HCT116 (cell line): ENCODE measurements at regions not wholly inside any gene's neighbourhood (a gene's known extent, or its start where the extent isn't known, plus 50 kb on each side); places are given as distances from the start of the nearest gene placed in this dataset.

Experiments
- ATAC-seq: fragments of 200-7000 bp; cut with Tn5 transposase; 2 replicates; pipeline ENCODE4 v1.9.1; 2020; ENCODE audit warnings: mild to moderate bottlenecking, moderate library complexity
- BruUV-seq: library from RNA; stranded (reverse); fragments of 400-500 nt; replicated peaks from 2 replicates; lab custom pipeline; 2021; lab: Mats Ljungman, UMichigan
- CTCF ChIA-PET: fragments of 300-600 bp; sonication (Branson Sonifier 250); formaldehyde crosslinking; loops from one replicate; lab custom pipeline; 2021; ENCODE audit warnings: antibody characterized with exemption; lab: Charles Lee
- POLR2A ChIA-PET: fragments of 300-600, 350-600 bp; sonication (Branson Sonifier 250); formaldehyde crosslinking; loops from one replicate; lab custom pipeline; 2021; ENCODE audit warnings: antibody characterized with exemption; lab: Charles Lee
- RAD21 ChIA-PET, 2 experiments: fragments of 300-600 bp; sonication (Branson Sonifier 250); formaldehyde crosslinking; loops; one replicate each; lab custom pipeline; 2023; ENCODE audit warnings: low total read pairs in 2 of 2; ENCODE audit not compliant: uncharacterized antibody in 2 of 2, unreplicated experiment in 2 of 2, low non-redundant PET in 1 of 2; lab: Charles Lee
- DNase-seq: peaks from one replicate; pipeline ENCODE4 v3.0.0-alpha.2; 2010; ENCODE audit warnings: low read depth, low spot score
- H2AFZ ChIP-seq: fragments of 200-600 bp; shearing (Covaris generic), sonication (generic); 2 replicates; pipeline ENCODE4 v1.6.1; 2017; ENCODE audit warnings: low read depth, mixed run types, mixed read lengths, antibody characterized with exemption, low read length; ENCODE audit not compliant: poor library complexity, severe bottlenecking
- H3K27ac ChIP-seq: 2 replicates; pipeline ENCODE4 v1.5.1; 2012; ENCODE audit warnings: low read depth, low read length
- H3K27me3 ChIP-seq: fragments of 200-600 bp; sonication (generic); 2 replicates; pipeline ENCODE4 v1.6.1; 2016; ENCODE audit warnings: mixed run types, low read length, mixed read lengths; ENCODE audit not compliant: insufficient read depth
- H3K36me3 ChIP-seq, 2 experiments: fragments of 200-500 bp in 1 of 2; fragments of 200-600 bp in 1 of 2; sonication (Bioruptor generic) in 1 of 2; sonication (generic) in 1 of 2; 2 replicates each; pipeline versions ENCODE4 v1.5.1 to v1.6.1; 2014 to 2016; ENCODE audit warnings: low read length in 2 of 2, inconsistent platforms in 1 of 2, mixed read lengths in 1 of 2, mixed run types in 1 of 2; ENCODE audit not compliant: insufficient read depth in 2 of 2, control insufficient read depth in 1 of 2
- H3K4me1 ChIP-seq, 2 experiments: fragments of 200-600 bp in 1 of 2; sonication (generic) in 1 of 2; 2 replicates each; pipeline versions ENCODE4 v1.5.1 to v1.6.1; 2012 to 2017; ENCODE audit warnings: low read length in 2 of 2, inconsistent platforms in 1 of 2, mild to moderate bottlenecking in 1 of 2, mixed read lengths in 1 of 2, mixed run types in 1 of 2, moderate library complexity in 1 of 2; ENCODE audit not compliant: insufficient read depth in 2 of 2, control insufficient read depth in 1 of 2
- H3K4me2 ChIP-seq: fragments of 200-600 bp; sonication (generic); 2 replicates; pipeline ENCODE4 v1.6.1; 2017; ENCODE audit warnings: mixed run types, low read length, mixed read lengths
- H3K4me3 ChIP-seq, 2 experiments: fragments of 200-600 bp in 1 of 2; sonication (generic) in 1 of 2; replicated peaks in 1 of 2; 2 replicates each; pipeline ENCODE4 v1.5.1; 2011 to 2016; ENCODE audit warnings: low read length in 2 of 2, control low read depth in 1 of 2, low read depth in 1 of 2, mild to moderate bottlenecking in 1 of 2, mixed read lengths in 1 of 2, mixed run types in 1 of 2
- H3K79me2 ChIP-seq: fragments of 200-600 bp; sonication (generic); 2 replicates; pipeline ENCODE4 v1.6.1; 2017; ENCODE audit warnings: mild to moderate bottlenecking, mixed run types, low read length, moderate library complexity, mixed read lengths; ENCODE audit not compliant: insufficient read depth
- H3K9ac ChIP-seq: fragments of 200-600 bp; sonication (generic); 2 replicates; pipeline ENCODE4 v1.6.1; 2016; ENCODE audit warnings: low read length, mixed read lengths
- H3K9me2 ChIP-seq: fragments of 200-600 bp; sonication (generic), shearing (Covaris generic); 2 replicates; pipeline ENCODE4 v1.6.1; 2017; ENCODE audit warnings: mixed run types, mild to moderate bottlenecking, moderate library complexity; ENCODE audit not compliant: insufficient read depth
- H3K9me3 ChIP-seq, 2 experiments: fragments of 200-500 bp in 1 of 2; fragments of 200-600 bp in 1 of 2; sonication (Bioruptor generic) in 1 of 2; sonication (generic) in 1 of 2; 2 replicates each; pipeline ENCODE4 v1.6.1; 2014 to 2017; ENCODE audit warnings: low read length in 2 of 2, mixed read lengths in 2 of 2, inconsistent platforms in 1 of 2, low read depth in 1 of 2, mild to moderate bottlenecking in 1 of 2, mixed run types in 1 of 2, moderate library complexity in 1 of 2; ENCODE audit not compliant: control insufficient read depth in 1 of 2, insufficient read depth in 1 of 2
- H4K20me1 ChIP-seq: fragments of 200-600 bp; sonication (generic), shearing (Covaris generic); 2 replicates; pipeline ENCODE4 v1.6.1; 2017; ENCODE audit warnings: mixed run types, mild to moderate bottlenecking, moderate library complexity; ENCODE audit not compliant: insufficient read depth
- ATF3 ChIP-seq: IDR thresholded peaks from 2 replicates; pipeline ENCODE4 v1.6.1; 2012
- CEBPB ChIP-seq: IDR thresholded peaks from 2 replicates; pipeline ENCODE4 v1.6.1; 2012; ENCODE audit warnings: low read depth
- CTCF ChIP-seq, 3 experiments: fragments of 200-600 bp in 1 of 3; sonication (generic) in 1 of 3; IDR thresholded peaks in 2 of 3; conservative IDR thresholded peaks in 1 of 3; 2 replicates each; pipeline ENCODE4 v1.5.1; 2012 to 2017; ENCODE audit warnings: low read depth in 2 of 3, low read length in 2 of 3, antibody characterized with exemption in 1 of 3, borderline replicate concordance in 1 of 3, control low read depth in 1 of 3, mild to moderate bottlenecking in 1 of 3, mixed read lengths in 1 of 3, mixed run types in 1 of 3, moderate library complexity in 1 of 3; ENCODE audit not compliant: insufficient read depth in 1 of 3
- EGR1 ChIP-seq: IDR thresholded peaks from 2 replicates; pipeline ENCODE4 v1.6.1; 2012; ENCODE audit warnings: low read depth
- ELF1 ChIP-seq: IDR thresholded peaks from 2 replicates; pipeline ENCODE4 v1.6.1; 2012; ENCODE audit warnings: low read depth, borderline replicate concordance
- EZH2 ChIP-seq: fragments of 200-600 bp; sonication (generic); IDR thresholded peaks from 2 replicates; pipeline ENCODE4 v1.6.1; 2017; ENCODE audit warnings: antibody characterized with exemption, mixed run types
- EZH2phosphoT487 ChIP-seq: fragments of 200-600 bp; IDR thresholded peaks from 2 replicates; pipeline ENCODE4 v1.6.1; 2018; ENCODE audit warnings: antibody characterized with exemption, borderline replicate concordance
- FOSL1 ChIP-seq: IDR thresholded peaks from 2 replicates; pipeline ENCODE4 v1.6.1; 2012; ENCODE audit warnings: low read depth
- JUND ChIP-seq: IDR thresholded peaks from 2 replicates; pipeline ENCODE4 v1.6.1; 2012
- MAX ChIP-seq: IDR thresholded peaks from 2 replicates; pipeline ENCODE4 v1.6.1; 2012
- POLR2A ChIP-seq: IDR thresholded peaks from 2 replicates; pipeline ENCODE4 v1.7.0; 2011; ENCODE audit warnings: borderline replicate concordance; ENCODE audit not compliant: insufficient read depth, insufficient read length; ENCODE audit errors: extremely low read depth
- RAD21 ChIP-seq: IDR thresholded peaks from 2 replicates; pipeline ENCODE4 v1.6.1; 2012; ENCODE audit warnings: low read depth, mild to moderate bottlenecking
- REST ChIP-seq: IDR thresholded peaks from 2 replicates; pipeline ENCODE4 v1.6.1; 2012; ENCODE audit warnings: low read depth
- SIN3A ChIP-seq: IDR thresholded peaks from 2 replicates; pipeline ENCODE4 v1.6.1; 2012; ENCODE audit warnings: low read depth
- SP1 ChIP-seq: IDR thresholded peaks from 2 replicates; pipeline ENCODE4 v1.6.1; 2012; ENCODE audit warnings: low read depth
- TCF7L2 ChIP-seq: IDR thresholded peaks from 2 replicates; pipeline ENCODE4 v1.7.0; 2011; ENCODE audit warnings: borderline replicate concordance, inconsistent platforms; ENCODE audit not compliant: insufficient read depth, insufficient read length; ENCODE audit errors: extremely low read depth
- YY1 ChIP-seq: IDR thresholded peaks from 2 replicates; pipeline ENCODE4 v1.6.1; 2011; ENCODE audit warnings: low read length, low read depth, moderate library complexity, mild to moderate bottlenecking; ENCODE audit not compliant: insufficient replicate concordance; ENCODE audit errors: extremely low read depth
- ZBTB33 ChIP-seq: IDR thresholded peaks from 2 replicates; pipeline ENCODE4 v1.6.1; 2011; ENCODE audit warnings: mild to moderate bottlenecking, low read length, moderate library complexity; ENCODE audit not compliant: insufficient replicate concordance; ENCODE audit errors: extremely low read depth
- ZFX ChIP-seq: fragments of 450-650 bp; IDR thresholded peaks from 2 replicates; pipeline ENCODE4 v1.6.1; 2017
- ZNF274 ChIP-seq: fragments of 200-500 bp; sonication (Bioruptor generic); IDR thresholded peaks from 2 replicates; pipeline ENCODE4 v1.6.1; 2014; ENCODE audit warnings: mild to moderate bottlenecking, low read depth, low read length, inconsistent platforms
- intact Hi-C: fragments of 100-400 bp; cut with micrococcal nuclease; formaldehyde crosslinking; loops from 2 replicates; pipeline ENCODE4 v1.10.0; 2022

GRCh38 chr10:33395201-33395600, 60.7 kb upstream of the NRP1 start:
- intact Hi-C loops = no loop called here
- no peaks in the 10 kb centered on the region for H3K9me2 ChIP-seq
- no peaks in the 10 kb centered on the region for H3K4me1 ChIP-seq
- no peak overlapping the region for H3K4me3 ChIP-seq
- no peaks in the 10 kb centered on the region for H3K36me3 ChIP-seq
- ATAC-seq = no peak
- DNase-seq = no peak
- no peak overlapping the region for H3K27ac ChIP-seq
- no peaks in the 10 kb centered on the region; the same call in 1 of the 2 replicates for H3K27me3 ChIP-seq
- no peak for TF ChIP-seq YY1
- no peak for TF ChIP-seq POLR2A
- no peak for TF ChIP-seq EZH2phosphoT487
- TF ChIP-seq EZH2 = no peak
- no peak for TF ChIP-seq ZNF274
- no peak for TF ChIP-seq JUND
- TF ChIP-seq ATF3 = no peak
- TF ChIP-seq MAX = no peak
- no peak for TF ChIP-seq ELF1
- no peak for TF ChIP-seq CTCF (IDR thresholded peaks at IDR 0.05 in 2 of 3, conservative IDR thresholded peaks at IDR 0.05 in 1 of 3; ENCODE audit: borderline replicate concordance in 1 of 3, insufficient read depth in 1 of 3, low read depth in 2 of 3, low read length in 2 of 3)
- TF ChIP-seq SP1 = no peak
- TF ChIP-seq SIN3A = no peak
- TF ChIP-seq TCF7L2 = no peak
- TF ChIP-seq CEBPB = no peak
- no peak for TF ChIP-seq EGR1
- TF ChIP-seq REST = no peak
- TF ChIP-seq RAD21 = no peak
- TF ChIP-seq ZFX = no peak
- no peak for TF ChIP-seq ZBTB33
- TF ChIP-seq FOSL1 = no peak
- no peak overlapping the region for H3K9ac ChIP-seq
- H3K4me2 ChIP-seq = no peak overlapping the region
- H4K20me1 ChIP-seq = no peaks in the 10 kb centered on the region
- H3K9me3 ChIP-seq = peaks cover 0 to 11% of the 10 kb centered on the region in 2 experiments; a peak in 1 of 4 replicates
- BruUV-seq = no TSS peak
- H2AFZ ChIP-seq = no peak overlapping the region
- ChIA-PET POLR2A (no interaction called here), CTCF (no interaction called here), RAD21 (no interaction called here)
- H3K79me2 ChIP-seq = no peaks in the 10 kb centered on the region
